Mesenchymal stem cell (in vitro differentiated cells and primary cell): ENCODE measurements at regions not wholly inside any gene's neighbourhood (a gene's known extent, or its start where the extent isn't known, plus 50 kb on each side); places are given as distances from the start of the nearest gene placed in this dataset.

Experiments
- DNase-seq: peaks from one replicate; pipeline ENCODE4 v3.0.0-alpha.2; 2013
- H2AFZ ChIP-seq: one replicate; pipeline ENCODE4 v1.6.1; 2013; ENCODE audit warnings: low read depth, mild to moderate bottlenecking, control low read depth, inconsistent platforms, low read length, moderate library complexity
- H2AK5ac ChIP-seq: 2 replicates; pipeline ENCODE4 v1.6.1; 2013; ENCODE audit warnings: low read length, moderate library complexity, mild to moderate bottlenecking, inconsistent platforms; ENCODE audit not compliant: severe bottlenecking
- H2BK120ac ChIP-seq: one replicate; pipeline ENCODE4 v1.6.1; 2013; ENCODE audit warnings: low read depth, mild to moderate bottlenecking, inconsistent platforms, low read length, moderate library complexity
- H2BK12ac ChIP-seq, 2 experiments: one replicate each; pipeline ENCODE4 v1.6.1; 2013; ENCODE audit warnings: inconsistent platforms in 2 of 2, low read length in 2 of 2, mild to moderate bottlenecking in 2 of 2, moderate library complexity in 2 of 2, control low read depth in 1 of 2
- H2BK15ac ChIP-seq: one replicate; pipeline ENCODE4 v1.6.1; 2013; ENCODE audit warnings: mild to moderate bottlenecking, low read depth, inconsistent platforms; ENCODE audit not compliant: poor library complexity, severe bottlenecking
- H2BK5ac ChIP-seq: 2 replicates; pipeline ENCODE4 v1.6.1; 2013; ENCODE audit warnings: low read depth, mild to moderate bottlenecking, low read length, control low read depth, inconsistent platforms; ENCODE audit not compliant: poor library complexity, severe bottlenecking
- H3K14ac ChIP-seq, 2 experiments: one replicate each; pipeline ENCODE4 v1.6.1; 2013; ENCODE audit warnings: inconsistent platforms in 2 of 2, low read length in 2 of 2, control low read depth in 1 of 2, mild to moderate bottlenecking in 1 of 2, moderate library complexity in 1 of 2
- H3K18ac ChIP-seq, 2 experiments: one replicate each; pipeline ENCODE4 v1.6.1; 2013; ENCODE audit warnings: inconsistent platforms in 2 of 2, low read length in 2 of 2, control low read depth in 1 of 2, low read depth in 1 of 2, mild to moderate bottlenecking in 1 of 2
- H3K23ac ChIP-seq, 2 experiments: one replicate each; pipeline ENCODE4 v1.6.1; 2013; ENCODE audit warnings: inconsistent platforms in 2 of 2, low read length in 2 of 2, mild to moderate bottlenecking in 2 of 2, moderate library complexity in 2 of 2, control low read depth in 1 of 2
- H3K27ac ChIP-seq: 2 replicates; pipeline ENCODE4 v1.5.1; 2013; ENCODE audit warnings: mild to moderate bottlenecking, moderate library complexity, low read length, control low read depth, inconsistent platforms; ENCODE audit not compliant: poor library complexity, severe bottlenecking
- H3K27me3 ChIP-seq, 2 experiments: 2 replicates each; pipeline versions ENCODE4 v1.6.1 to v1.7.0; 2013; ENCODE audit warnings: low read length in 2 of 2, mild to moderate bottlenecking in 2 of 2, moderate library complexity in 2 of 2, control low read depth in 1 of 2, inconsistent platforms in 1 of 2; ENCODE audit not compliant: control insufficient read depth in 1 of 2, insufficient read depth in 1 of 2
- H3K36me3 ChIP-seq, 2 experiments: 2 replicates each; pipeline versions ENCODE4 v1.6.1 to v1.7.0; 2013; ENCODE audit warnings: low read length in 2 of 2, control low read depth in 1 of 2, inconsistent platforms in 1 of 2, low read depth in 1 of 2, mild to moderate bottlenecking in 1 of 2; ENCODE audit not compliant: insufficient read depth in 2 of 2, control insufficient read depth in 1 of 2
- H3K4ac ChIP-seq, 2 experiments: one replicate each; pipeline ENCODE4 v1.6.1; 2013; ENCODE audit warnings: inconsistent platforms in 2 of 2, low read length in 2 of 2, mild to moderate bottlenecking in 2 of 2, moderate library complexity in 2 of 2, control low read depth in 1 of 2, low read depth in 1 of 2
- H3K4me1 ChIP-seq: 2 replicates; pipeline ENCODE4 v1.6.1; 2013; ENCODE audit warnings: low read depth, low read length, control low read depth; ENCODE audit not compliant: control insufficient read depth, insufficient read depth
- H3K4me2 ChIP-seq: 2 replicates; pipeline ENCODE4 v1.6.1; 2013; ENCODE audit warnings: low read length, mild to moderate bottlenecking, inconsistent platforms; ENCODE audit not compliant: poor library complexity, severe bottlenecking
- H3K4me3 ChIP-seq, 2 experiments: 2 replicates each; pipeline versions ENCODE4 v1.5.1 to v1.7.0; 2013; ENCODE audit warnings: low read length in 2 of 2, mild to moderate bottlenecking in 2 of 2, control low read depth in 1 of 2, low read depth in 1 of 2; ENCODE audit not compliant: insufficient read depth in 1 of 2
- H3K79me1 ChIP-seq: replicated peaks from 2 replicates; pipeline ENCODE4 v1.6.1; 2013; ENCODE audit warnings: mild to moderate bottlenecking, control low read depth, low read length, inconsistent platforms; ENCODE audit not compliant: poor library complexity, severe bottlenecking
- H3K9ac ChIP-seq: 2 replicates; pipeline ENCODE4 v1.7.0; 2013; ENCODE audit warnings: mild to moderate bottlenecking, low read length, moderate library complexity
- H3K9me3 ChIP-seq: 2 replicates; pipeline ENCODE4 v1.7.0; 2013; ENCODE audit warnings: mild to moderate bottlenecking, low read length; ENCODE audit not compliant: control insufficient read depth
- H4K8ac ChIP-seq: one replicate; pipeline ENCODE4 v1.6.1; 2013; ENCODE audit warnings: inconsistent platforms, mild to moderate bottlenecking, low read length, moderate library complexity
- H4K91ac ChIP-seq: one replicate; pipeline ENCODE4 v1.6.1; 2013; ENCODE audit warnings: mild to moderate bottlenecking, low read length, inconsistent platforms
- WGBS: methylation state at CpG from one replicate; pipeline ENCODE4 v1.1.7; 2013; ENCODE audit warnings: mixed read lengths; 5-methylcytosine and 5-hydroxymethylcytosine counted together

DNA sequence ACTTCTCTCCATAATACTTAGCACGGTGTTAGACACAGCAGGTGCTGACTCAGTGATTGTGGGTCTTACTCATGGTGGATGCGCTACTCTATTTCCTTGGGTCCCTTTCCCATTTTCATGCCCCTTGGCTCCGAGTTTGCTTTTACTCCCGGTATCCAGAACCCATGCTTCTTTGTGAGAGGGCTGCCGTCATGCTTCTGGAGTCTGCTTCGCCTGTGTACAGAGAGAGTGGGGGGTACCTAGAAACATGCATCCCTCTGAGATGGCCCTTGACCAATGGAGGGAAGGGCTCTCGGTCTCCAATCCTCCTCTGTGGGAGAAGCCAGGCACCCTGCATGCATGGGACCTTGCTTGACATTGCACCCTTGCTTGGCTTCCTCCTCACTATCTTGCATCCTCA lies 160.4 kb downstream of the NRN1 start:
- peaks cover 7% of the 10 kb centered on the region for H3K4me1 ChIP-seq
- no peaks in the 10 kb centered on the region for H3K79me1 ChIP-seq
- H3K4me2 ChIP-seq = no peak overlapping the region
- H4K91ac ChIP-seq = no peak overlapping the region
- H4K8ac ChIP-seq = no peak overlapping the region
- H2BK12ac ChIP-seq = no peak overlapping the region
- WGBS = 83% methylated on average over 7 of the region's 7 CpGs
- H3K18ac ChIP-seq = no peak overlapping the region
- no peak overlapping the region for H2BK5ac ChIP-seq
- H2BK120ac ChIP-seq = no peak overlapping the region
- H3K27me3 ChIP-seq = peaks cover 41 to 69% of the 10 kb centered on the region in 2 experiments
- no peak overlapping the region for H3K4me3 ChIP-seq
- H2AK5ac ChIP-seq = no peak overlapping the region
- DNase-seq = no peak
- no peaks in the 10 kb centered on the region for H3K36me3 ChIP-seq
- no peak overlapping the region for H3K4ac ChIP-seq
- no peak overlapping the region for H2BK15ac ChIP-seq
- no peak overlapping the region for H3K14ac ChIP-seq
- H3K9ac ChIP-seq = no peak overlapping the region
- H2AFZ ChIP-seq = no peak overlapping the region
- peaks cover 18% of the 10 kb centered on the region for H3K9me3 ChIP-seq
- H3K27ac ChIP-seq = no peak overlapping the region
- no peak overlapping the region for H3K23ac ChIP-seq

- 74% methylated on average over 5 of the region's 5 CpGs for WGBS
- H3K9me3 ChIP-seq = peaks cover 11% of the 10 kb centered on the region
- no peak overlapping the region for H3K23ac ChIP-seq
- no peak overlapping the region for H3K18ac ChIP-seq
- H2BK5ac ChIP-seq = no peak overlapping the region
- H3K4ac ChIP-seq = no peak overlapping the region
- no peak overlapping the region for H2BK12ac ChIP-seq
- H4K8ac ChIP-seq = no peak overlapping the region
- peaks cover 15 to 69% of the 10 kb centered on the region in 2 experiments for H3K27me3 ChIP-seq
- no peaks in the 10 kb centered on the region for H3K4me1 ChIP-seq
- no peaks in the 10 kb centered on the region for H3K79me1 ChIP-seq
- H2AFZ ChIP-seq = no peak overlapping the region
- H3K4me3 ChIP-seq = no peak overlapping the region
- no peak overlapping the region for H3K4me2 ChIP-seq
- no peak overlapping the region for H3K14ac ChIP-seq
- no peak overlapping the region for H3K27ac ChIP-seq
- H4K91ac ChIP-seq = no peak overlapping the region
- no peak overlapping the region for H3K9ac ChIP-seq
- no peak overlapping the region for H2BK15ac ChIP-seq
- H3K36me3 ChIP-seq = no peaks in the 10 kb centered on the region
- H2BK120ac ChIP-seq = no peak overlapping the region
- no peak for DNase-seq
- no peak overlapping the region for H2AK5ac ChIP-seq
Measured at GRCh38 chr6:5843078-5843477, 163.6 kb downstream of the NRN1 start.

DNA sequence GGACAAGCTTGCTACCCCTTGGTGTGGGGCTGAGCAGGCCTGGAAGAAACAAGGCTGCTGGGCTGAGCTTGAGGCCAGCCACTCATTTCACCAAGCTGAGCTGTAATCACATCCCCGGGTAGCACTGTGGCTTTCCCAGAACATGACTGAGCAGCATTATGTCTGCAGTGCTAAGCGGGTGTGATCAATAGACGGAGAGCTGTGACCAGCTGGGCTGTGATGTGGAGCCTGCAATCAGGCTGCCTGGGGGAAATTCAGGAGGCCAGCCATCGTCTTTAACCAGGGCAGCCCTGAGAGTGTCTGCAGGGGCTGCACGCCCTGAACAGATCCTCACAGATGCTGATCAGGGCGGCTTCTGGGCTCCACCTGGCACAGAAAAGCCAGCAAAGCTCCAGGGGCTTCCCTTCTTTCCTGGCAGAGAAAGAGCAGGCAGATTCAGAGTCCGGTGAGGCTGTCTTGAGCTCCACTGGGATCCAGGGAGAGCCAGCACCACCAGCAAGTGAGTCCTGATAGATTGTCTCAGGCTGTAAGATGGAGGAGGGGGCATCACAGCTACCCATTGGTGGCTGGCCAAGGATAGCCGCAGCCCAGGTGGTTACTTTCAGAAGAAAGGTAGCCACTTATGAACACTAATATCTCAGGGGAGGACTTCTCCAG lies 165.9 kb downstream of the NRN1 start:
- Histone ChIP-seq H2AK5ac (no peak overlapping the region), H2BK120ac (no peak overlapping the region), H3K18ac (no peak overlapping the region), H3K23ac (no peak overlapping the region), H3K14ac (no peak overlapping the region), H3K79me1 (no peaks in the 10 kb centered on the region), H2BK15ac (no peak overlapping the region), H4K91ac (no peak overlapping the region), H2BK12ac (no peak overlapping the region), H3K4me2 (no peak overlapping the region), H3K4me1 (no peaks in the 10 kb centered on the region), H3K4ac (no peak overlapping the region), H3K27ac (no peak overlapping the region), H3K36me3 (no peaks in the 10 kb centered on the region), H3K9me3 (peaks cover 6% of the 10 kb centered on the region), H3K4me3 (no peak overlapping the region), H3K9ac (no peak overlapping the region), H2BK5ac (no peak overlapping the region), H4K8ac (no peak overlapping the region), H3K27me3 (peaks cover 0 to 62% of the 10 kb centered on the region in 2 experiments), H2AFZ (no peak overlapping the region)
- no peak for DNase-seq
- WGBS = 64% methylated on average over 8 of the region's 8 CpGs

GRCh38 chr6:5838656-5839396 lies 167.9 kb downstream of the NRN1 start:
- 70% methylated on average over 8 of the region's 8 CpGs for WGBS

More at GRCh38 chr6:5838656-5839396, 167.9 kb downstream of the NRN1 start:
- H4K91ac ChIP-seq = no peak overlapping the region
- H3K9ac ChIP-seq = no peak overlapping the region
- H3K27ac ChIP-seq = no peak overlapping the region
- H3K4me1 ChIP-seq = no peaks in the 10 kb centered on the region
- H3K79me1 ChIP-seq = no peaks in the 10 kb centered on the region
- no peak overlapping the region for H3K23ac ChIP-seq
- no peak overlapping the region for H2BK5ac ChIP-seq
- peaks cover 6% of the 10 kb centered on the region for H3K9me3 ChIP-seq
- no peak overlapping the region for H2BK120ac ChIP-seq
- no peak overlapping the region for H3K18ac ChIP-seq
- H3K36me3 ChIP-seq = no peaks in the 10 kb centered on the region
- H2AFZ ChIP-seq = no peak overlapping the region
- H2BK12ac ChIP-seq = no peak overlapping the region
- H2BK15ac ChIP-seq = no peak overlapping the region
- no peak overlapping the region for H2AK5ac ChIP-seq
- no peak overlapping the region for H3K4me2 ChIP-seq
- H3K4ac ChIP-seq = no peak overlapping the region
- no peak for DNase-seq
- no peak overlapping the region for H4K8ac ChIP-seq
- no peak overlapping the region for H3K14ac ChIP-seq
- H3K4me3 ChIP-seq = no peak overlapping the region
- peaks cover 0 to 49% of the 10 kb centered on the region in 2 experiments for H3K27me3 ChIP-seq
